ENCODE measurements at regions not wholly inside any gene's neighbourhood (a gene's known extent, or its start where the extent isn't known, plus 50 kb on each side); places are given as distances from the start of the nearest gene placed in this dataset.

DNA sequence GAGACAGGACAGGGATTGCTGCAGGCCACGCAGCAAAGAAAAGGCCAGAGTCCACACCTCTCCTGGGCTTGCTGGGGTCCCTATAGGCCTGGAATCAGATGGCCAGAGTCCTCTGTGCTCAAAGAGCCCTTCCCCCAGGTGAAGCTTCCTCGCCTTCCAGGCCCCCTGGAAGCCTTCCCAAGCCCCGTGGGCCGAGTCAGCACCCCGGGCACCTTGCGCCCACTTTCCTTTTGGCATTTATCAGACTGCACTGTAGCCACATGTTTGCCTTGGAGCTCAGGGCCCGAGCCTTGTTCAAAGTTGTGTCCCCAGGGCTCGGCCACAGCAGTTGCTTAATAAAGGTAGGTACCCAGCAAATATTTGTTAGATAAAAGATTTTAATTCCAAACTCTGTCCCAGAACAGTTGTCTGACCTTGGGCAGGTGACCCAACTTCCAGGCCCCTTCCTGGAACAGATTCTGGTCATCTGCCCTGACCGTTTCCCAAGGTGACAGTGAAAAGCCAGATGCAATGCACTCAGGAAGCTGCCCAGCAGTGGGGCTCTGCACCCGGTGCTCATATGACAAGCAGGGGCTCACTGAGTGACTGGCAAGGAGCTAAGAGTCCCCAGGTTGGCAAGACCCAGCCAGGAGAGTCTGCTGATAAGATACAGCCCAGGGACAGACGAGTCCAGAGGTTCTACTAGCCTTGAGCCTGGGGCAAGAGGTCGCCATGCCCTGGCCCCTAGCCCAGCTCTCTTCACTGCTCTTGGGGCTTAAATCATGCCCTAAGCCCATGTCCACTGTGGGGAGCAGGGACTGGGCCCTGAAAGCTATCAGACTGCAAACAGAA lies 81.2 kb downstream of the PITPNM2 start:
- no peaks in the 10 kb centered on the region for H3K9me3 ChIP-seq (ENCODE audit: low read depth)
- H3K36me3 ChIP-seq (ENCODE audit: low read depth), result no peaks in the 10 kb centered on the region
- no peak overlapping the region for H3K27ac ChIP-seq
- no peak overlapping the region for H3K4me3 ChIP-seq
- no peaks in the 10 kb centered on the region for H4K20me1 ChIP-seq (ENCODE audit: insufficient read depth)
- H3K9ac ChIP-seq, result no peak overlapping the region
- no peaks in the 10 kb centered on the region for H3F3A ChIP-seq (ENCODE audit: insufficient read depth)
- H2AFZ ChIP-seq, result no peak overlapping the region
- TF ChIP-seq EZH2 (IDR thresholded peaks at IDR 0.05; ENCODE audit: insufficient read depth, poor library complexity, severe bottlenecking) (no peak), EZH2phosphoT487 (IDR thresholded peaks at IDR 0.05; ENCODE audit: insufficient read depth, low read depth) (no peak)
- DNase-seq, result no peak
- H3K9me2 ChIP-seq (ENCODE audit: insufficient read depth), result no peaks in the 10 kb centered on the region
- in situ Hi-C loops (cut with MboI), result no loop called here
- no peak overlapping the region for H3K4me2 ChIP-seq (ENCODE audit: unreplicated experiment)
- H3K4me1 ChIP-seq (ENCODE audit: insufficient read depth), result no peaks in the 10 kb centered on the region
- 92% methylated on average over 12 of the region's 12 CpGs for WGBS, 2 experiments (ENCODE audit: low coverage in 1 of 2, low lambda C conversion rate in 2 of 2, missing lambda C conversion rate in 2 of 2)
- H3K27me3 ChIP-seq (replicated peaks; ENCODE audit: insufficient read depth), result no peaks in the 10 kb centered on the region
- no peaks in the 10 kb centered on the region for H3K79me2 ChIP-seq (ENCODE audit: insufficient read depth)

DNA sequence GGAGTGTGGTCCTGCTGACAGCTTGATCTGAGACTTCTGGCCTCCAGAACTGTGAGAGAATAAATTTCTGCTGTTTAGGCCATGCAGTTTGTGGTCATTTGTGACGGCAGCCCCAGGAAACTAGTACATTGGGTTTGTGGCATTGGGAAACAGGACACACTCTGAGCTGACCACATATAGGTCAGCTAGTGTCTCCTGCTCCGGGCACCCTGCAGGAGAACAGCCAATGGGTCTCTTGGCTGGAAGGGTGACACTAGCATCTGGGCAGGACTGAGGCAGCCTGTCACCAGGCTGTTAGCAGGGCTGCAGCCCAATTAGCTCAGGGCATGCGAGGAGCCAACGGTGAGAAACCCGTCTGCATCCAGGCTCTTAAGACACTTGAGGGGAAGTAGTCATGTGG lies 83.2 kb downstream of the PITPNM2 start:
- no peaks in the 10 kb centered on the region for H3K36me3 ChIP-seq (ENCODE audit: low read depth)
- H3F3A ChIP-seq (ENCODE audit: insufficient read depth), result no peaks in the 10 kb centered on the region
- WGBS, 2 experiments (ENCODE audit: low coverage in 1 of 2, low lambda C conversion rate in 2 of 2, missing lambda C conversion rate in 2 of 2), result 93 to 97% methylated on average over 5 of the region's 5 CpGs
- no peaks in the 10 kb centered on the region for H3K79me2 ChIP-seq (ENCODE audit: insufficient read depth)
- no peak overlapping the region for H3K4me3 ChIP-seq
- H4K20me1 ChIP-seq (ENCODE audit: insufficient read depth), result no peaks in the 10 kb centered on the region; the same call in 1 of the 2 replicates
- no peak for TF ChIP-seq EZH2 (IDR thresholded peaks at IDR 0.05; ENCODE audit: insufficient read depth, poor library complexity, severe bottlenecking)
- no peak for TF ChIP-seq EZH2phosphoT487 (IDR thresholded peaks at IDR 0.05; ENCODE audit: insufficient read depth, low read depth)
- H3K27ac ChIP-seq, result no peak overlapping the region
- H3K9ac ChIP-seq, result no peak overlapping the region
- H3K9me3 ChIP-seq (ENCODE audit: low read depth), result no peaks in the 10 kb centered on the region
- no peak overlapping the region for H2AFZ ChIP-seq
- H3K4me1 ChIP-seq (ENCODE audit: insufficient read depth), result peaks cover 9% of the 10 kb centered on the region
- H3K27me3 ChIP-seq (replicated peaks; ENCODE audit: insufficient read depth), result no peaks in the 10 kb centered on the region
- DNase-seq, result no peak
- H3K4me2 ChIP-seq (ENCODE audit: unreplicated experiment), result no peak overlapping the region
- H3K9me2 ChIP-seq (ENCODE audit: insufficient read depth), result no peaks in the 10 kb centered on the region
- in situ Hi-C loops (cut with MboI), result no loop called here

DNA sequence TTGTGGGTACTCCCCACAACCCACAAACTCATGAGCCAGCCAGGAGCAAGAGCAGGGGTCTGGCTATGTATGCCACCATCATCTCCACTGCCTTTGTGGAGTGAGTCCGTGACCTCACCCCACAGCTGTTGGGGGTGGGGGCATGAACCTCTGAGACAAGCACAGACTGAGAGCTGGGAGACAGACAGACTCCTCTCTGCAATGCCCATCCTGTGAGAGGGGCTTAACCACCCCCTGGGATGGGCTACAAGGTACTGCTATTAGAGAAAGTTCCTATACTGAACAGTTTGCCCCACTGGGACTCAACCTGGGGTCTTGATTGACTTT lies 84.5 kb downstream of the PITPNM2 start:
- WGBS, 2 experiments (ENCODE audit: low coverage in 1 of 2, low lambda C conversion rate in 2 of 2, missing lambda C conversion rate in 2 of 2), result 92 to 100% methylated on average over 1 of the region's 1 CpG
- no peak overlapping the region for H3K4me2 ChIP-seq (ENCODE audit: unreplicated experiment)
- H3F3A ChIP-seq (ENCODE audit: insufficient read depth), result no peaks in the 10 kb centered on the region
- TF ChIP-seq EZH2phosphoT487 (IDR thresholded peaks at IDR 0.05; ENCODE audit: insufficient read depth, low read depth) (no peak), EZH2 (IDR thresholded peaks at IDR 0.05; ENCODE audit: insufficient read depth, poor library complexity, severe bottlenecking) (no peak)
- no peaks in the 10 kb centered on the region; the same call in 1 of the 2 replicates for H4K20me1 ChIP-seq (ENCODE audit: insufficient read depth)
- no peaks in the 10 kb centered on the region for H3K36me3 ChIP-seq (ENCODE audit: low read depth)
- H3K9me2 ChIP-seq (ENCODE audit: insufficient read depth), result no peaks in the 10 kb centered on the region
- H3K79me2 ChIP-seq (ENCODE audit: insufficient read depth), result no peaks in the 10 kb centered on the region
- no peak overlapping the region for H3K9ac ChIP-seq
- H3K27me3 ChIP-seq (replicated peaks; ENCODE audit: insufficient read depth), result no peaks in the 10 kb centered on the region
- H3K27ac ChIP-seq, result no peak overlapping the region
- H3K9me3 ChIP-seq (ENCODE audit: low read depth), result no peaks in the 10 kb centered on the region
- no peak overlapping the region for H3K4me3 ChIP-seq
- H3K4me1 ChIP-seq (ENCODE audit: insufficient read depth), result peaks cover 16% of the 10 kb centered on the region
- no peak overlapping the region for H2AFZ ChIP-seq
- in situ Hi-C loops (cut with MboI), result no loop called here
- DNase-seq, result no peak

DNA sequence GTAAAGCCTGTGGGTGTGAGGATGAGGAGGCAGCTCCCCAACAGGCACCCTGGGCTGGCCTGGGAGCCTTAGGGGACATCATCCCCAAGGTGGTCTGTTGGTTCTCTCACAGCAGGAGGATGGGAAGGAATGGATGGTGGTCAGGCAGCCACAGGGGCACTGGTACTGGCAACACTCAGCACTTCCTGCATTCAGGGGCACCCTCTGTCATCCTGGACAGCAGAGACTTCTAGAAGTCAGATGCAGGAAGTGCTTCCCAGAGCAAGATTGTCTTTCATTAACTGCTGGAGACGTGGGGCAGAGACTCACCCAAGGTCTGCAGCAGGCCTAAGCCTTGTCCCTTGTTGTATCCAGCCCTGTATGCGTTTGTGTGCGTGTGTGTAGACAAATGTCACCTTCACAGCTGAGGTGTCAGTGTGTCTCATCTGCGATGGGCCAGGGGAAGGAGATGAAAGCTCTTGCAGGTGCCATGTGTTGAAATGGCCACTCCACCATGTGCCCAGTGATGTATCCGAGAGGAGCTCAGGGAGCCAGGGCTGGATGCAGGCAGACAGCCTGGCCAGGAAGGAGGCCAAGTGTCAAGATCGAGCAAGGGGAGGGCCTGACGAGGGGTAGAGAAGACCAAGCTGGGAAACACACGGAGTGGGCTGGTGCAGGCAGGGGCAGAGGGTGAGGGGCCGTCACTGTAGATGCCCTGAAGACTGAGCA lies 85.1 kb downstream of the PITPNM2 start:
- Histone ChIP-seq H3K4me1 (ENCODE audit: insufficient read depth) (peaks cover 16% of the 10 kb centered on the region), H3K4me3 (no peak overlapping the region), H3K27me3 (replicated peaks; ENCODE audit: insufficient read depth) (no peaks in the 10 kb centered on the region), H3K79me2 (ENCODE audit: insufficient read depth) (no peaks in the 10 kb centered on the region), H3K4me2 (ENCODE audit: unreplicated experiment) (no peak overlapping the region), H2AFZ (no peak overlapping the region), H3K9ac (no peak overlapping the region), H3K9me2 (ENCODE audit: insufficient read depth) (no peaks in the 10 kb centered on the region), H3K36me3 (ENCODE audit: low read depth) (no peaks in the 10 kb centered on the region), H3F3A (ENCODE audit: insufficient read depth) (no peaks in the 10 kb centered on the region), H3K27ac (no peak overlapping the region), H3K9me3 (ENCODE audit: low read depth) (no peaks in the 10 kb centered on the region), H4K20me1 (ENCODE audit: insufficient read depth) (no peaks in the 10 kb centered on the region; the same call in 1 of the 2 replicates)
- no peak for TF ChIP-seq EZH2 (IDR thresholded peaks at IDR 0.05; ENCODE audit: insufficient read depth, poor library complexity, severe bottlenecking)
- TF ChIP-seq EZH2phosphoT487 (IDR thresholded peaks at IDR 0.05; ENCODE audit: insufficient read depth, low read depth), result no peak
- WGBS, 2 experiments (ENCODE audit: low coverage in 1 of 2, low lambda C conversion rate in 2 of 2, missing lambda C conversion rate in 2 of 2), result 87 to 91% methylated on average over 9 of the region's 9 CpGs
- in situ Hi-C loops (cut with MboI), result no loop called here
- DNase-seq, result no peak

Measured in GM23248 (cell line).